WTC11 (cell line): ENCODE measurements at regions not wholly inside any gene's neighbourhood (a gene's known extent, or its start where the extent isn't known, plus 50 kb on each side); places are given as distances from the start of the nearest gene placed in this dataset.

Experiments
- CTCF ChIP-seq: fragments of 200-600 bp; IDR thresholded peaks from 2 replicates; pipeline ENCODE4 v1.8.0; 2022; ENCODE audit warnings: antibody characterized with exemption
- E2F1 ChIP-seq: sonication (generic); formaldehyde crosslinking; IDR thresholded peaks from 2 replicates; pipeline ENCODE4 v1.8.0; 2022; ENCODE audit warnings: mild to moderate bottlenecking, missing genetic modification reagents
- FOXK1 ChIP-seq: sonication (generic); formaldehyde crosslinking; IDR thresholded peaks from 2 replicates; pipeline ENCODE4 v1.8.0; 2022; ENCODE audit warnings: mild to moderate bottlenecking, moderate library complexity, missing genetic modification reagents
- FOXP1 ChIP-seq: sonication (generic); formaldehyde crosslinking; IDR thresholded peaks from 2 replicates; pipeline ENCODE4 v1.8.0; 2022; ENCODE audit warnings: missing genetic modification reagents, mild to moderate bottlenecking, moderate library complexity, borderline replicate concordance
- ZBTB21 ChIP-seq: sonication (generic); formaldehyde crosslinking; IDR thresholded peaks from 2 replicates; pipeline ENCODE4 v1.8.1; 2023; ENCODE audit warnings: mild to moderate bottlenecking, missing genetic modification reagents, borderline replicate concordance
- TF ChIP-seq, protein P1 (sequence below): sonication (generic); formaldehyde crosslinking; IDR thresholded peaks from 2 replicates; pipeline ENCODE4 v1.8.1; 2023; ENCODE audit warnings: mild to moderate bottlenecking, missing genetic modification reagents

- TF ChIP-seq, protein P1, sequence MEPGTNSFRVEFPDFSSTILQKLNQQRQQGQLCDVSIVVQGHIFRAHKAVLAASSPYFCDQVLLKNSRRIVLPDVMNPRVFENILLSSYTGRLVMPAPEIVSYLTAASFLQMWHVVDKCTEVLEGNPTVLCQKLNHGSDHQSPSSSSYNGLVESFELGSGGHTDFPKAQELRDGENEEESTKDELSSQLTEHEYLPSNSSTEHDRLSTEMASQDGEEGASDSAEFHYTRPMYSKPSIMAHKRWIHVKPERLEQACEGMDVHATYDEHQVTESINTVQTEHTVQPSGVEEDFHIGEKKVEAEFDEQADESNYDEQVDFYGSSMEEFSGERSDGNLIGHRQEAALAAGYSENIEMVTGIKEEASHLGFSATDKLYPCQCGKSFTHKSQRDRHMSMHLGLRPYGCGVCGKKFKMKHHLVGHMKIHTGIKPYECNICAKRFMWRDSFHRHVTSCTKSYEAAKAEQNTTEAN (CRISPR knock-in tag) = no peak
- TF ChIP-seq CTCF (no peak), FOXP1 (no peak), FOXK1 (CRISPR knock-in tag) (no peak), ZBTB21 (CRISPR knock-in tag) (no peak), E2F1 (CRISPR knock-in tag) (no peak)
Measured at GRCh38 chrX:43328358-43328946, 327.6 kb upstream of the MAOA start.
